ENCODE measurements at regions not wholly inside any gene's neighbourhood (a gene's known extent, or its start where the extent isn't known, plus 50 kb on each side); places are given as distances from the start of the nearest gene placed in this dataset.
"Not testable (repeated sequence)": the region's sequence is repeated elsewhere in the genome, so short reads cannot be mapped to it uniquely, and the experiment has no call there.

DNA sequence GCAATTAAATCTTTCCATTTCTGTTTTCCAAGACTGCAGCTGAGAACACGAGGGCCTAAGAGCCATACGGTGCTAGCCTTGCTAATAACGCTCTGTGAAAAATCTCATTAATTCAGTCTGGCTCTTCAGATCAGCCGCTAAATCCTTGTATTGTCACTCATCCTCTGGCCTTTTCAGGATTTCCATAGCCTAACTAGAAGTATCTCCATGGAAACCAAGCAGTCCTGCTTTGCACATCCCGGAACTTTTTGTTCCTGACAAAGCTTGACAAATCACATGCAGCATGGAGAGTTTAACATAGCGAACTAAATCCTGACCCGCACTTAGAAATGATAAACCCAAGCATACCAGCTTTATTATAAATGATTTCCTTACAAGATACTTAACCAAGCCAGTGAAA is 383.7 kb downstream of the CD83 start:
- DNase-seq: peak in 1 of 2 experiments; percentile 4

DNA sequence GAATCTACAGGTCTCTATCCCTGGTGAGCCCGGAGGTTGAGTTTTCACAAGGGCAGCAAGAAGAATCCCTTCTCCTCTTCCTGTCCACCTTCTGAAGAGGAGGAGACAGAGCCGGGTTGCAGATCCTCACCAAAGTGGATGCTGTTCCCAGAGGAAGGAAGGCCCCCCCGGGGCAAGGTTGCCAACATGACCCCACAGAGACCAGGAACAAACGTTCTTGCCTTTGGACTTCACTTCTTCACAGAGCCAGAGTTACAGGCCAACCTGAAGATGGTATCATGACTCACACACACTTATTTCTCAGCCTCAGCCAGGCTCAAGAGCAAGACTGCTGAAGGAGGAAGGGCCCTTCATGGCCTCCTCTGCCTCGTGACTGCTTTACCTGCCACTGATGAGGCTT is 384.3 kb downstream of the CD83 start:
- DNase-seq: no peak

DNA sequence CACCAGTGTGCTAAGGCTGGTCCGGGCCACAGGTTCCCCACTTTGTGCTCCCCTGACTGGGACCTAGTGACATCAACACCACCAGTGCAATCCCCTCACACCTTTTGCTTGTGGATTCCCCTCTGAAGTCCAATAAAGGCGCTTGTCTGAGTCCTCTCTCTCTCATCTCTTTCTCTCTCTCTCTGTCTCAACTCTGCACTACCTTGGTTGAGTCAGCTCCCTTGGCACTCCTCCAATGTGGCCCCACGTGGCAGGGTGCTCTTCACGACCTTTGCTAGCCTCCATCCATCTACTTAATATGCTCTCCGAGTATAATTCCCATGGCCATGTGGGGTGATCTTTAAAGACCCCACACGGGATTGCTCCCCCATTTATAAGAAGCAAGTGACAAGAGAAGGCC is 385.0 kb downstream of the CD83 start:
- DNase-seq: no peak

DNA sequence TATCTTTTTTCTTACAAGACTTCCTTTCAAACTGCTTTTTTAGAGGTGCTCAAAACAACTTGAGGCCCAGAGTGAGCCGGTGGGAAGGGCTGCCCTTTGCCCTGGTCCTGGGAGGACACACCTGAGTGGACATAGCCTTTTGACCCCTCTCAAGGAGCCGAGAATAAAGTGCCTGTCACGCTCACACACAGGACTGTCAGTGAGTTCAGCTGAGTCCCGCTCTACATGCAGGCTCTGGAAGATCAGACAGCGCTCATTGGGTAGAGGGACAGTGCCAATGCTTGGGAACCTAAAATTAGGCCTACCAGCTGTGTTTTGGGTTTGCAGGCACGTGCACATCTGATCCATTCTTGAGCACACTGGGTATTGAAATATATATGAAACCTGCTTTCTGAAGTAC is 387.8 kb downstream of the CD83 start:
- no peak for DNase-seq

DNA sequence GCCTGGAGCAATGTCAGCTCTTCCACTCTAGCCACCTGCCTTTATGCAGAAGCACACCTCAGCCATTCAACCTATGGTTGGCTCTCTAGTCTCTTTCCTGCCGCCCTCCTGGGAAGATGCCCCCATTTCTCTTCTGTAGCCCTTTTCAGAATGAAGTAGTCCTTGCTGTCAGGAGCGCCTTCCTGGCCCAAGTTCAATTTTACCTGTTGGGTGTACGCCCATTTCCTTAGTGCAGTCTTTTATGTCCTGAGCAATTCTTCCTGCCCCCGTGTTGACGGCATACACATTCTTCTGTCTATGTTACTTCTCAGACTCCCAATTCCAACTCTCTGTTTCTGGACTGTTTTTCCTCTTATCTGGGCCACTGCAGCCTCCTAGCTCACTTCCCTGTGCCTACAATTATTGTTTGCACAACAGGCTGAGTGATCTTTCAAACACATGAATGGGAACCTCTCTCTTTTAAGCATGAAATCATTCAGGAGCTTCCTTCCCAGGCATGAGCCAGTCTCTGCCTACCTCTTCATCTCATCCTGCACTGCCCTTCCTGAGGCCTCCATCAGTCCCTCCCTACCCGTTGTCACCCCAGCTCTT is 389.2 kb downstream of the CD83 start:
- DNase-seq: no peak

DNA sequence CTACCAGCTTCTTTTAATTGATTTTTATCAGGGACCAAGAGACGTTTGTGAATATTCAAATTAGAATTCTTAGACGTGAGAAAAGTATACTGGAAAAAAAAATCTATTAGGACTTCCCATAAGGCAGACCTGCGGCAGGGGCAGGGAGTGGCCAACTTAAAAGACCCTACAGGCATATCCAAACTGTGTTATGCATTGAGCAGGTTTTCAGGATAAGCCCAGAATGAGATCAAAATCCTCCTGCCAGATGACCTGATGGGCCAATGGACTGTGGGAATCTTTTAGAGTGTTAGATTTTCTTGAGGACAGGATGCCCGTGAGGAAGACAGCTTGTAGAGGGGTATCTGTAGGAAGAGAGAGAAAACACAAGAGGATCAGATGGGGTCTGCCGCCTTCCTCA is 391.5 kb downstream of the CD83 start:
- no peak for DNase-seq

DNA sequence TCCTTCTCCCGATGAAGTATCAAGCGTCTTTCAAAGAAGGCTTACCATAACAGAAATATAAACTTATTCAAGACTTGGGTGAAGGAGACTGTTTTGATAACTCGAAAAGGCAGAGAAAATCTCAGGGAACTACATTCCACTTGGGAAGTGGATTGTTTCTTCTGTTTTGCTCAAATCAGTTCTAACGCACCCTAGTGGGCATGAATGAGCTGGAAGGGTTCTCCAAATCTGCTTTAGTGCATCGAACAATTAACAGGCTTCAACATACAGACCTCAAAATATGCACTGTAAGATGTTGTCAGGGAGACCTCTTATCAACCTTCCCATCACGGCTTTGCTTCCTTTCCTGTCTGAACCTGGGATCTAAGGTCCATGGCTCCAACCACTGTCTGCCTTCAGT is 392.5 kb downstream of the CD83 start:
- DNase-seq: no peak

DNA sequence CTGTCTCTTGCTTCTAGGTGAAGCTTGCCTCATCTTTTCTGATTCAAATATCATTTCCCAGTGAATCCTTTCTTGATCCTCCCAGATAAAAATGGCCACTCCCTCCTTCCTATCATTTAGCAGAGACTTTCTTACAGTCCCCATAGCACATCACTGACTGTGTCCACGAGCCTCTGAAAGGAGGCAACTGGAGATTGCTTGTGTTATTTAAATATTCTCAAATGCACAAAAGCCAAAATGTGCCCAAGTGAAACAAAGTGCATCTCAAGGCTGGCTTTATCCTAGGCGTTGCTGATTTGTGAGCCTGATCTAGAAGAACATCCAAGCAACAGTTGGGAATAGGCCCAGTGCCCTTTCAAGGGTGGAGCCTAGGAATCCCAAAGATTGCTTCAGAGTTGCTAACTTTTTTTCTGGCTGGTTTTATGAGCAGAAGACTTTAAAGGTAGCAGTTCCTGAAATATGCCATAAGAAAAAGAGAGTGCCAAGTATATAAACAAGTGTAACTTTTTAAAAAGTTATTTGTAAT is 393.6 kb downstream of the CD83 start:
- DNase-seq: no peak

DNA sequence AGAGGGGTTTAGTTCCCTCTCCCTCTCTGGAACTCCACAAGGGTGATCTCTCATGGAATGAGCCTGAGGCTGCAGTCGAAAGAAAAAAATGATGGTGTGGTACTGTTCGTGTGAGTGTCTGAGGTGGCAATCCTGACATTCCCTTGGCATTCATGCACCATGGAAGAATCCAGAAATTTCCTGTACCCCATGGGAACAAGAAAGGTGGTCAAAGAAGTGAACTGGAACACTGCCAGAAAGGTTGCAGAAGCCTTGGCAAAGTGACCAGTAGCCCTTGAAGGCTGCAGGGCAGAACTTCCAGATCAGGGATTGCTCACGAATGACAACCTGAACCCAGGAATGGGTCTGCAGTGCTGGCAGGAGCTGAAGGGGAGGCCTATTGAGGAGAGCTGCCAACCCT is 394.7 kb downstream of the CD83 start:
- no peak for DNase-seq

DNA sequence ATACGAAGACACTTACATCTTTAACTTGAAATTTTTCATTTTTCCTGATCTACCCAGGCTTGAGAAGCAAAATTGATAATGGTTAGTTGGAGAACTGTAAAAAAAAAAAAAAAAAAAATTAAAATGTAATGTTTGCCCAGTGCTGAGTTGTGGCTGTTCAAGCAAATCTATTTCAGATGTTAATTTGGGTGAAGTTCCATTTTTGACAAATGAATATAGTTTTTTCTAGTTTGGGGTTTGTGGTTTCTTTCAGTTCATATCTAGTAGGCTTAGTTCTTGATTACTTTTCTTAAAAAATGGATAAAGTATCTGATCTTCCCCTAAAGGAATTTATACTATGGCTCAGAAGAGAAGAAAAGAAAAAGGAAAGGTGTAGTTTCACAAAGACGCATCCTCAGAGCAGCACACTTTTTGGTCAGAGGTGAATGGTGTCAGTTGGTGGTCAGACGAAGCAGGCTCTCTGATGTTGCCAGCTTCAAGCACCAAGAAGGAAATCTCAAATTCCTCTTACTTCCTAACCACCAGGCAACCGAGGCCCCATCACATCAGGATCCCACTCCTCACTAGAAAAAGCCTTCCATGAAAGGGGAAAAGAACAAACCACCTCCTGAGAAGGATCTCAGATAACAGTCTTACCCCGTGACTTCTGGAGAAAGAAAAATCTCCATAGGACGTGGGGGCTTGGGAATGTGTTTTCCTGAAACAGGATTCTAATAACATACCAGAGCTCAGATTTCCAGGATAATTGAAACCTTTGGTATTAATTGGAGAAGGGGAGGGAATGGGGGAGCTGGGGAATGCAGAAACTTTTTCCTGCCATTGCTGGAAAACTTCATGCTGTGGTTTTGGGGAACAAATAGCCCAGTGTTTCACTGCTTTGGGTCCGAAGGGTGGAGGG is 396.2 kb downstream of the CD83 start:
- DNase-seq: no peak

DNA sequence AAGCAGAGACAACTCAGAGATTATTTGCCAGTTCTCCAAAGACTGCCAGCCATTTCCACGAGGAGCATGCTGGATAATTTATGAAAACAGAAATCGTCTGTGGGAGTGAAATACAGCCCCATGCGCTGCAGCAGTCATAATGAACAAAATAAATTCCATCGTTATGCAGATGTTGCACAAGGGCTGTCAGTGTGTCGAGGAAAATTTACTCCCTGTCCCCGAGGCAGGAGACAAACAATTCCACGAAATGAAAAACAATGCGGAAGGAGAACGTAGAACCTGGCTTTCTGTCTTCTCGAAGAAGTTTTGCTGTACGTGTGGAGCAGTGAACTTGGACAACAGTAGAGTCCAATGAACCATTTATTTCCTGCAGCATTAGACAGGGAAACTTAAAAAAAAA is 399.4 kb downstream of the CD83 start:
- no peak for DNase-seq

DNA sequence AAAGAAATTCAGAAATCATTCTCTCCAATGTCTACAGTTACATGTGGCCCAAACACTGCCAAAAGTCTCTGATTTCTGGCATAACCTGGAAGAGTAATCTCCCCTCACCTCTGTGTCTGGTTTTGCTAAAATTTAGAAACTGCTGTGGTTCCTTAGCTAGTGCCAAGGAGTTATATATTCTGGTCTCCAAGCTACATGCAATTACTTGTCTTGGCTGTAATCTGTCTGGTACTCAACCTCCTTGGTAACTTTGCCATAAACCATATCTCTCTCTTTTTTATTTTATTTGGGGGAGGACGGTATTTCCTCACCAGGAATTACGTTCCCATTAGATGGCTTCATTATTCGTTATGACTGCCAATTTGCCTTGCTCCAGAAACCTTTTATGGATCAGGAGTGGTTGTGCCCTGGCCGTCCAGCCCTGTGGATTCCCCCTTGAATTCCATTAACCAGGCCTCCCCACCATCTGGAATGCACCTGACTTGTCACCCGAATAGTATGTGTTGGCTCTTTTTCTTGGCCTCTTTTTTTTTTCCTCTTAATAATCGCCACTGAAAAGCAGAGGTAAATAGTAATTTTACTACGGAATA is 400.0 kb downstream of the CD83 start:
- no peak for DNase-seq

DNA sequence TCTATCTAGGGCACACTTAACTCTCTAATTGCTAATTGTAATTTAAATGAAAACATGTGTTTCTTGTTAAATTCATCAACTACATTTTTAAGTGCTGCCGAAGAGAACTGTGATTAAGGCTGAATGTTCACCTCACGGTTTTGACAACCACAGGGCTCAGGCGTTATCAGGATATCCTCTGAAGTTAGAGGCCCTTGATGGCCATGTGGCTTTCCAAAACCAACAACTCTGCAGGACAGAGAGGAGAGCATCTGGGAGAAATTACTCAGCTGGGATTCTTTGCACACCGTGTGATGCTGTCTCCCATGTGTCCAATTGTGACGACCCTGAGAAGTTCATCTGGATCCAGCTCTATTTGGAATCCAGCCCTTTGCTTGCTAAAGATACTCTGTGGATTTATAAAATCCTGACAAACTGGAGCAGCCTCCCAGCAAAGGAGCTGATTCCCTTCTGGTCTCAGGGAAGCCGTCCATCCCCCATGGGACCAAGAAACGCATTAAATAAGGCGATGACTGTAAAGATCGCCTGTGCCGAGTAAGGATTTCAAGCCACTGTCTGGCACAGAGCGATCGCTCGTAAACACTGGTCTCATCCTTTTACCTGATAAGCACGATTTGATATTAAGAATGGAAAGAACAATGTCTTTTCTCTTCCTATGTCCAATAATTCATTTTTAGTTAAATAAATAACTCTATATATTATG is 401.1 kb downstream of the CD83 start:
- no peak for DNase-seq

DNA sequence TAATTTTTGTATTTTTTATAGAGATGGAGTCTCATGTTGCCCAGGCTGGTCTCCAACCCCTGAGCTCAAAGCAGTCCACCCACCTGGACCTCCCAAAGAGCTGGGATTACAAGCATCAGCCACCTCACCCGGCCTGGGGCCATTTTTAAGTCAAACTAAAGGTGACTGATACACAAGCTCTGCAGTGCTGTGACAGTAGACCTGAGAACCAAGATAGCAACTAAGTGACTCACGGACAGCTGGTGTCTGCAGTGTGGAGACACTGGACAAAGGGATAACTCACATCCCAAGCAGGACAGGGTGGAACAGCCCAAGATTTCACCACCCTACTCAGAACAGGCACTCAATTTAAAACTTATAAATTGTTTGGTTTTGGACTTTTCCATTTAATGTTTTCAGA is 402.5 kb downstream of the CD83 start:
- DNase-seq: no peak

DNA sequence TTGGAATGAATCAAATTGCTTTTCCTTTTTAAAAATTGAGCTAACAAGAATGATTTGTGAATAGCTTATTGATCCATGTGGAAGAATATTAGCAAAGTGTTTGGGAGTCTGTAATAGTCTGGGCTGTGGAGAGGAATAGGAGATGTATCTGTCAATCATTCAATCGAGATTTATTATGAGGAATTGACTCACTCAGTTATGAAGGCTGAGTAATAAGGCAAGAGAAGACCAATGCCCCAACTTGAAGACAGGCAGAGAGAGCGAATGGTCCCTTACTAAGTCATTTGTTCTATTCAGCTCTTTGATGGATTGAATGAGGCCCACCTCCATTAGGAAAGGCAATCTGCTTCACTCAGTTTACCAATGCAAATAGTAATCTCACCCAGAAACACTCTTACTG is 403.0 kb downstream of the CD83 start:
- no peak for DNase-seq

DNA sequence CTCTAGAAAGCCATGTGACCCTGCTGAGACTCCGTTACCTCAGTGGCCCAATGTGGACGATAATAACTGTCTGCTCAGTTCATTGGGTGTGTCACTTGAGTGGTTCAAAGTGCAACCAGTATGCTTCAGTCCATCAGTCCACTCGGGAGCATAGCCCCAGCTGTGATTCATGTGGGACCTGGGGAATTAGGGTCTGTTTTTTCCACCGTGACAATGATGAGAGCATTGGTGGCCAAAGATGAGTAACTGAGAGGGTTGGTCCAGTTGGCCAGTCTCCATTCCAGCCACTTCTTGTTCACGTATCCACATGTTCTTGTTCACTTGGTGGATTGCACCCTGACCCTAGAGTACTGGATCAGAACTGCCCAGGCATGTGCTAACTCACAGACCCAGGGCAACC is 403.6 kb downstream of the CD83 start:
- DNase-seq: no peak

DNA sequence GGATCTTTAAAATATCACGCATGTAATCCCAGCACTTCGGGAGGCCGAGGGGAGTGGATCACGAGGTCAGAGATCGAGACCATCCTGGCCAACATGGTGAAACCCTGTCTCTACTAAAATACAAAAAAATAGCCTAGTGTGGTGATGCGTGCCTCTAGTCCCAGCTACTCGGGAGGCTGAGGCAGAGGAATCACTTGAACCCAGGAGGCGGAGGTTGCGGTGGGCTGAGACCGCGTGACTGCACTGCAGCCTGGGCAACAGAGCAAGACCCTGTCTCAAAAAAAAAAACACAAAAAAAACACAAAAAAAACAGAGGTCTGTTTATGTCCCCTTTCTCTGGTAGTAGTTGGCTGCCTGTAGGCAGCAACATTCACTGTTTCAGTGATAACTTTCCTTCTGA is 404.3 kb downstream of the CD83 start:
- DNase-seq: not testable (repeated sequence)

DNA sequence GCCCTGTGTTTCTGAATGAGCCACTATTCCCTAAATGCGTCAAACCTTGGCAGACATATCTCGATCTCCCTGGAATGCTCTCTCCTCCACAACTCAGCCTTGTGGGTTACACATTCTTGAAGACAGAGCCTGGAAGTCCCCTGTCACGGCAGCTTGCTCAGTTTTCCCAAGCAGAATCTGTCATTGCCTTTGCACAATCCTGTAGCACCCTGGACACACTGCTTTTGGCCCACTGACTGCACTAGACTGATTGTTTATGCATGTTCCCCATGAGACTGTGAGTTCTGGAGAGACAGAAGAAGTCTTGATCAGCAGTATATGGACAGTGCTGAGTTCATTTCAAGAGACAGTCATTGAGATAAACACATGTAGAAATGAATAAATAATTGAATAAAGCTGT is 406.7 kb downstream of the CD83 start:
- no peak for DNase-seq

DNA sequence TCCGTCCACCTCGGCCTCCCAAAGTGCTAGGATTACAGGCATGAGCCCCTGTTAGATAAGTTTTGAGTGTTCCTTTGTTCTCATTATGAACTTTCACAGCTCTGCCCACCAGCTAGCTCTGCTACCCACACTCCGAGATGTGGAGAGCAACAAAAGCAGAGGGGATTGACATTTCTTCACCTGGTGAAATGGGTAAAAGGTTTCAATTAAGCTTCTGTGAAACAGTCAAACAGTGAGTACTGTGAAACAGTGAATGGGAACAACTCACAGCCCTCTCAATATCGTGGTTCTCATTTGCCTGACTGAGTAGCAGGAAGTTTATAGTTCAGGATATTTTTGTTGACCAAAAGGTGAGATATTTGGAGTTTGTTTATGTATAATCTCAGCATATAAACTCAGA is 412.8 kb downstream of the CD83 start:
- DNase-seq: no peak

DNA sequence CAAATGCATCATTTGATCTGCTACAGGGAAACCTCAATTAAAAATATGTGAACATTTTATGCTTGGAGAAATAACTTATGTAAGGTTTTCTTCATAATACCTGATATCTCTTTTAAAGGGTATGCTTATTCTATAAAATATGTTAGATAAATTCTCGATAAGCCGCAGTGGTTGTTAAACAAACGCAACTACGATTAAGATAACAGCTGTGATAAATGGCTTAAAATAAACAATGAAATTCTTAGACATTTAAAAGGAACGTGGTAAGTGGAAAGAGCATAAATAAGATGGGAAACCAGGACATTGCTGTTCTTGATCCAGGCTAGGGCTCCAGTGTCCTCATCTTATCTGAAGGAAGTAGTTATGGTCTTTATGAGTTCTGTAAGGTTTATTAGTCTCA is 415.9 kb downstream of the CD83 start:
- DNase-seq: no peak

DNA sequence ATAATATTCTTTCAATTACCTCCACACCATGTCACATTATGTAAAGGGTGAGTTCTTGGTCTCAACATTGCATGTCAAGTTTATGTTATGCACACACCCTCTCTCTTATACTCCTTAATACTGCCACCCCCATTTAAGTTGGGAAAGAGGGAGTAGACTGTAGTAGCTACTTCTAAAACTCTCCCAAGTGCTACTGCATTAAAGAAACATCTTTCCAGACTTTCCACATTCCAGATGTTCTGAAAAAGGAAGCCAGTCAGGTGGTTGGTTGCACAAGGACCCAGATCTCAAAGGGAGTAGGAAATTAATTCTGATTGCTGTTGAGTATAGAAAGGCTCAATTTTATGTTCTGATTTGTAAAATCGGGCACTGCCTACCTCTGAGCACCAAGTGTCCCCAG is 419.5 kb downstream of the CD83 start:
- no peak for DNase-seq

DNA sequence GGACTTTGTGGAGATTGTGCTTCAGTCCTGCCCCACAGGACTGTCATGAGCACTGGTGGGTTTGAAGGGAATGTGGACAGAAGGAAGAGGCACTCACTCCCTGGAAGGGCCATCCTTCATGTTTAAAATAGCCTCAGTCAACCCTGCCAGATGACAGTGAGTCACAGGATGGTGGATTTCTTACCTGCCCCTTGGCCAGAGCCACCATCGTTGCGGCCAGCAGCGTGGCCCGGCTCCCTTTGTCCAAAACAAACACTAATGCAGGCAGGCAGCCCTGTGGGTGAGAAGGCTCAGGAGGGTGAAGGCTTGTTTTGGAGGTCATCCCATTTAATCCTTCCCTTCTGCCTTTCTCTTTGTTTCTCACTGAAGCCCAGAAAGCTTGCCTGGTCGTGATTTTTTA is 422.7 kb downstream of the CD83 start:
- DNase-seq: no peak

DNA sequence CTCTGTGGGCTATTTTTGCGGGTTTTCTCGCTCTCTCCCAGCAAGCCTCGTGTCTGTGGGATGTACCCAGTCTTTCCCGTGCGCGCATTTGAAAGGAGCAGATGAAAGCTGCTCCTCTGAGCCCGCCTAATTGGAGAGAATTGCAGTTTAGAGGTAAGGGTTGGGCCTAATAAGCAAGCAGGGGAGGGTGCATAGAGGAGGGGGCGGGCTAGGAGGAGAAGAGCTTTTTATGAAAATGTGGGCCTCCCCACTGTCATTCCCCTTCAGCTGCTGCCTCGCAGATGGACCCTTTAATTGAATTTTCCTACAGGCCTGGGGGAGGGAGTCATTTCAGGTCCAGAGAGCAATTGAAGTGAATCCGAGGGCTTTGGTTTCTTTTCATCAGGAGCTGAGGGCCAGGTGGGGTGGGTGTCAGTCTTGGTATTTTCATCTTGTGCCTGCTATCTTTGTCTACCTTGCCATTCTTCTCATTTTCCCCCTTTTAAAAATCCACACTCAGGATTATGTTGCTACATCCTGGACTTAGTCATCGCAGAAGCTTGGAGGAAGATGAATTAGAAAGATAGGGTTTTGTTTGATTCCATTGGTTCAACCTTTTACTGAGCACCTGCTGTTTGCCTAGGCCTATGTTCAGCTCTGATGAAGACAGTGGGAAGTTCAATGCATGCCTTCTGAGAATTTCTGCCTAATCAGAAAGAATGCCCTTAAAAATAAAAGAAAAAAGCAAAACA is 423.4 kb downstream of the CD83 start:
- DNase-seq: no peak

All from NCI-H526 (cell line).